Fibroblast of pulmonary artery (primary cell): ENCODE measurements at regions not wholly inside any gene's neighbourhood (a gene's known extent, or its start where the extent isn't known, plus 50 kb on each side); places are given as distances from the start of the nearest gene placed in this dataset.
"Not testable (repeated sequence)": the region's sequence is repeated elsewhere in the genome, so short reads cannot be mapped to it uniquely, and the experiment has no call there.

Experiments
- DNase-seq: peaks from one replicate; pipeline ENCODE4 v3.0.0-alpha.2; 2010; ENCODE audit warnings: low read depth
- H3K4me3 ChIP-seq: replicated peaks from 2 replicates; pipeline ENCODE4 v1.5.1; 2011; ENCODE audit warnings: low read depth, mild to moderate bottlenecking, control low read depth, low read length, moderate library complexity
- TF ChIP-seq, protein P1 (sequence below): IDR thresholded peaks from 2 replicates; pipeline ENCODE4 v1.5.1; 2011; ENCODE audit warnings: mild to moderate bottlenecking, control low read depth, low read length, inconsistent platforms; ENCODE audit errors: missing control alignments

DNA sequence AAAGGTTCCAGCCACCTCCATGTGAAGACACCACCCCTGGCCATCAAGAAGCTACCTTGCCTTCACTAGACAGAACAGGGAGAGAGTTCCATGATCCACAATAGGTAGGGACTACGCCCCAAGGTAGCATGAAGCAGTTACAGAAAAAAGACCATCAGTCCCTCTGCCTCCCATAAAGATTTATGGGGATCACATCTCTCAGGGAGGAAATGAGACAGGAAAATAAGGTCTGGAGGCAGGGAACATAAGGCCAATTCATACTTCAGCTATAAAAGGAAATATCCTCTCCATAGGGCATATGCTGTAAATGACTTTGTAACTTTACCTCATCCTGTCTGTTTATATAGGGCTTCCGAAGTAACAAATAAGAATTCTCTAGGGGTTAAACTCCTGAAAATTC lies 129.4 kb downstream of the OR2B2 start:
- DNase-seq = no peak
- no peak overlapping the region for H3K4me3 ChIP-seq
- TF ChIP-seq, protein P1, sequence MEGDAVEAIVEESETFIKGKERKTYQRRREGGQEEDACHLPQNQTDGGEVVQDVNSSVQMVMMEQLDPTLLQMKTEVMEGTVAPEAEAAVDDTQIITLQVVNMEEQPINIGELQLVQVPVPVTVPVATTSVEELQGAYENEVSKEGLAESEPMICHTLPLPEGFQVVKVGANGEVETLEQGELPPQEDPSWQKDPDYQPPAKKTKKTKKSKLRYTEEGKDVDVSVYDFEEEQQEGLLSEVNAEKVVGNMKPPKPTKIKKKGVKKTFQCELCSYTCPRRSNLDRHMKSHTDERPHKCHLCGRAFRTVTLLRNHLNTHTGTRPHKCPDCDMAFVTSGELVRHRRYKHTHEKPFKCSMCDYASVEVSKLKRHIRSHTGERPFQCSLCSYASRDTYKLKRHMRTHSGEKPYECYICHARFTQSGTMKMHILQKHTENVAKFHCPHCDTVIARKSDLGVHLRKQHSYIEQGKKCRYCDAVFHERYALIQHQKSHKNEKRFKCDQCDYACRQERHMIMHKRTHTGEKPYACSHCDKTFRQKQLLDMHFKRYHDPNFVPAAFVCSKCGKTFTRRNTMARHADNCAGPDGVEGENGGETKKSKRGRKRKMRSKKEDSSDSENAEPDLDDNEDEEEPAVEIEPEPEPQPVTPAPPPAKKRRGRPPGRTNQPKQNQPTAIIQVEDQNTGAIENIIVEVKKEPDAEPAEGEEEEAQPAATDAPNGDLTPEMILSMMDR = no peak

DNA sequence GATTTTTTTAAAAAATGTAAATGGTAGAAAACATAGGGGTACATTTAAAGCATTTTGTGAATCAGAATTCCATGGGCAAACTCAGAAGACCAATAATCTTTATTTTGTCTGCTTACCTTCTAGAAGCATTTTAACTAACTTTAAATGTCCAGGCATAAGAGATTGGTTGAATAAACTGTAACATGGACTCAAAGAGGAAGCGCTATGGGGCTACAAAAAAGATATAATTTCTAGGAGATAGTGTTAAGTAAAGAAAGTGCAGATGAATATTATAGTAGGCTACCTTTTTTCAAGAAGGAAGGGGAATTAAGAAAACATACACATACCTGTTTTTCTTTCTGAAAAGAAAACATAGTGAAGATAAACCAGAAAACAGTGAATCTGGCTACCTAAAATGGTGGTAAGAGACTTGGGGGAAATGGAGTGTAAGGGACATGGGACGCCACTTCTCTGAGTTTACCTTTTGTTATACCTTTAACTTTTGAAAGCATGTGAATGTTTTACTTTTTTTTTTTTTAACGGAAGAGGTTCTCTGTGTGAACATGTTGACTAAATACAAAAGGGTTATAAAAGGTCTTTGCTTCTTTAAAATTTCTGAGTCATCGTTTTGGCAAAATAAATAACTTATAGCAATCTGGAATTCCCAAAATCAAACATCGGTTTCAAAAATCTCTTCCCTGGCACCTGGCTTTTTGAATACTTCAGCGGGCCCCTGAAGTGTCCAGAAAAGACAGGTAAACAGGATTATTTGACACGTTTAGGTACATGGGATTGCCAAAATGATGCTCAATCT lies 133.4 kb downstream of the OR2B2 start:
- TF ChIP-seq, protein P1 = no peak

DNA sequence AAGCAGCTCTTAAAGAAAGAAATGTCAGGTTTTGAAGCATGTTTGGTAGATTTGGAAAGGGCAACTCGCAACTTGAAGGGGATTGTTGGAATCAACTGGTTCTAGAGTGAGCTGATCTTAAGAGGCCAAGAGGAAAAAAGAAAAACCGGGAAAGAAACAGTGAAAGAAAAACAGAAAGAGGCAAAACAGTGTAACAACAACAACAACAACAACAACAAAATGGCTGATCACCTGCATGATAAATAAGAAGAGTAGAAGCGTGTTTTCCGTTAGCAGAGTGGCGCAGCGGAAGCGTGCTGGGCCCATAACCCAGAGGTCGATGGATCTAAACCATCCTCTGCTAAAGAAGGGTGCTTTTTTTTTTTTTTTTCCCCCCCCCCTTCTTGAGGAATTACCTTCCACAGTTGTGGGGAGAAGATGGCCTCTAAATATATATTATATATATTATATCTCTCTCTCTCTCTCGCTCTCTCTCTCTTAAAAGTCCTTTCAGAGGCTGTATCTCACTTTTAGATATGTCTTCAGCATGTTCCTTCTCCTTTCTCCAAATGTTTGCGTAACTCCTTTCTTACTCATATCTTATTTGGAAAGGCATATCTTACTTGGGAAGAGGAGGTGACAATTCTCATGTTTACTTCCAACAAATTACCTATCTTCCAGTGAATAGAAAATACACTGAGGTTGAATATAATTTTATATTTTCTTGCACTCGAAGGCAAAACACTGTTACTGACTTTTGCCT lies 134.4 kb downstream of the OR2B2 start:
- TF ChIP-seq, protein P1 = no peak
- H3K4me3 ChIP-seq = no peak overlapping the region
- no peak for DNase-seq

More for the DNA sequence above, 133.4 kb downstream of the OR2B2 start:
- no peak for DNase-seq
- H3K4me3 ChIP-seq = no peak overlapping the region

DNA sequence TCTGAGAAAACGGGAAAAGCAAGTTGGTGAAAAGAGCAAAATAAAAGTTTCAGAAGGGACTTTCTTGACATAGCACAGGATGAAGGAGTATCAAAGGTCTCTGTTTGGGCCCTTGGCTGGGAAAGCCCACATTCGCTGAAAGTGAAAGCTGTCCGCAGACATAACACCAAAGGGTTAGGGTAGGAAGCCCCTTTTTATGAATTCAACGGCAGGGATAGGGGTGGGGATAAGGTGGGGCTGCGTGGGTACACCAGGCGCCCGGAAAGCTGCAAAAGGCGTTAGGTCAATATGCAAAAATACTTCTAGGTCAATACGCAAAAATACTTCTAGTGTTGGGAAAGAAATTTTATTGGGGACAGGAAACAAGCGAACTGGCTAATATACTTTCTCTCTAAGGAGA lies 135.1 kb downstream of the OR2B2 start:
- no peak for DNase-seq
- TF ChIP-seq, protein P1 = no peak
- H3K4me3 ChIP-seq = no peak overlapping the region

DNA sequence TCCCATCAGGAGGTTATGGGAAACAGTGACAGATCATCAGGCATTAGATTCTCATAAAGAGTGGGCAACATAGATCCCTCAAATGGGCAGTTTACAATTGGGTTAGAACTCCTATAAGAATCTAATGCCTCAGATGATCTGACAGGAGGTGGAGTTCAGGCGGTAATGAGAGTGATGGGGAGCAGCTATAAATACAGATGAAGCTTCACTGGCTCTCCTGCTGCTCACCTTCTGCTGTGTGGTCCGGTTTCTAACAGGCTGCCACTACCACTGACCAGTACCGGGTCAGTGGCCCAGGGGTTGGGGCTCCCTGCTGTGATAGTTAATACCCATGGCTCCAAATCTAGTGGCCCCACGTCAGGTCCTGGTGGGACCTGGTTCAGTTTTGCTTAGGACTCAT lies 135.7 kb downstream of the OR2B2 start:
- no peak for DNase-seq
- H3K4me3 ChIP-seq = no peak overlapping the region
- TF ChIP-seq, protein P1 = no peak

DNA sequence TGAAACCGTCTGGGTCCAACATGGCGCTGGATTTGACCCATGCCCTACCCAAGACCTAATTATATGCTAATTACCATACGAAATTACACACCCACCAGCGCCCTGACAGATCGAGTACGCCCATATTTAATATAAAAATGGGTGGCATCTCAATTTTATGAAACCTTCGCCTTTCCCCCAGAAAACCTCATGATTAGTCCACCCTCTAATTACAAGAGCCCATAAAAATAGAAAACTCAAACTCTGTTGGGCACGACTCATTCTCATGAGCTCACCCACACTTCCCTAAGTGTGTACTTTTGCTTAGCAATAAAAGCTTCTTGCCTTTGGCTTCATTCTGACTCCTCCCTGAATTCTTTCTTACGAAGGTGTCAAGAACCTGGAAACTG lies 136.4 kb downstream of the OR2B2 start:
- no peak for DNase-seq
- no peak overlapping the region for H3K4me3 ChIP-seq
- TF ChIP-seq, protein P1 = no peak

DNA sequence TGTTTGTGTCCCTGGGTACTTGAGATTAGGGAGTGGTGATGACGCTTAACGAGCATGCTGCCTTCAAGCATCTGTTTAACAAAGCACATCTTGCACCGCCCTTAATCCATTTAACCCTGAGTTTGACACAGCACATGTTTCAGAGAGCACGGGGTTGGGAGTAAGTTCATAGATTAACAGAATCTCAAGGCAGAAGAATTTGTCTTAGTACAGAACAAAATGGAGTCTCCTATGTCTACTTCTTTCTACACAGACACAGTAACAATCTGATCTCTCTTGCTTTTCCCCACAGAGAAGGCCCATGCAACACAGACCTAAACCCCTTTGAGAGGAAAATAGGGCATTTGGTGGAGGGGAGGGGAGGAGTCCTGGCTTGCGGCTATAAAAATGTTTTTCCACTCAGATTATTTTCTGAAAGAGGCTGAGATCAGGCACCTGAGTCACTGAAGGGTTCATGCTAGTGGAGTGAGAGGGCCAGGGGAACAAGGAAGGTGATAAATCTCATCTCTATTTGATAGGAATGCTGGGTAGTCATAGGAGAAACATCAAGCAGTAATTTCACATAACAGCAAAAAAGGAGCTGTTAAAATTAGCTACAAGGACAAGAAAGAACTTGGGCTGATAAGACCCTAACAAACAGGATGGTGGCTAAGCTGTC lies 136.9 kb downstream of the OR2B2 start:
- not testable (repeated sequence) for DNase-seq, H3K4me3 ChIP-seq

DNA sequence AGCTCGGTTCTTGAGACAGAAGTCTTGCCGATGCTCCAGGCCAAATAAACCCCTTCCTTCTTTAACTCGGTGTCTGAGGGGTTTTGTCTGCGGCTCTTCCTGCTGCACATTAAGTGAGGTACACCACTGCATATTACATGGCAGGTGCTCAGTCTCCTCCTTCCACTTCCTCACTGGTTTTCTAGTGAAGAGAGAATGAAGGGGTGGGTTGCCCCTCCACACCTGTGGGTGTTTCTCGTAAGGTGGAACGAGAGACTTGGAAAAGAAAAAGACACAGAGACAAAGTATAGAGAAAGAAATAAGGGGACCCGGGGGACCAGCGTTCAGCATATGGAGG lies 138.0 kb downstream of the OR2B2 start:
- DNase-seq, H3K4me3 ChIP-seq: not testable (repeated sequence)

DNA sequence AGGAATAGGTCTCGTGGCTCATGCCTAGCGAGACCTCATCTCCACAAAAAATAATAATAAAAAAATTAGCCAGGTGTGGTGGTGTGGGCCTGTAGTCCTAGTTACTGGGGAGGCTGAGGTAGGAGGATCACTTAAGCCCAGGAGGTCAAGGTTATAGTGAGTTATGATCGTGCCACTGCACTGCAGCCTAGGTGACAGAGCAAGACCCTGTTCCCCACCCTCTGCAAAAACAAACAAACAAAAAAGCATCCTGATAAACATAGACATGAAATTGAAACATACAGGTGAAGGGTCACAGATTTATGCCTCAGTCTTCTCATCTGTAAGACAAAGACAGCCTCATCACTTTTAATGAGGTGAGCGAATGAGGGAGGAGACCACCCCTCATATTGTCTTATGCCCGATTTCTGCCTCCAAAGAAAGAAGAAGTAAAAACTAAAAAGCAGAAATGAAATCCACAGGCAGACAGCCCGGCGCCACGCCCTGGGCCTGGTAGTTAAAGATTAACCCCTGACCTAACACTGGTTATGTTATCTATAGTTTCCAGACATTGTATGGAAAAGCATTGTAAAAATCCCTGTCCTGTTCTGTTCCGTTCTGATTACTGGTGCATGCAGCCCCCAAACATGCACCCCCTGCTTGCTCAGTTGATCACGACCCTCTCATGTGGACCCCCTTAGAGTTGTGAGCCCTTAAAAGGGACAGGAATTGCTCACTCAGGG lies 138.5 kb downstream of the OR2B2 start:
- not testable (repeated sequence) for H3K4me3 ChIP-seq, DNase-seq
